HepG2 (cell line): ENCODE measurements at regions not wholly inside any gene's neighbourhood (a gene's known extent, or its start where the extent isn't known, plus 50 kb on each side); places are given as distances from the start of the nearest gene placed in this dataset.

Experiments
- ATAC-seq: fragments of 200-7000 bp; cut with Tn5 transposase; 3 replicates; pipeline ENCODE4 v1.9.1; 2020; ENCODE audit warnings: mild to moderate bottlenecking, moderate library complexity
- BruUV-seq: library from RNA; stranded (reverse); fragments of 400-500 nt; replicated peaks from 2 replicates; lab custom pipeline; 2021; lab: Mats Ljungman, UMichigan
- CTCF ChIA-PET: fragments of 300-600 bp; formaldehyde crosslinking; extraction: SDS; loops from one replicate; lab custom pipeline; 2021; ENCODE audit warnings: low total read pairs, inconsistent platforms, low intra/inter-chr PET ratio; lab: Yijun Ruan, JAX
- POLR2A ChIA-PET: fragments of 350-600 bp; sonication (Branson Sonifier 250); formaldehyde crosslinking; loops from one replicate; lab custom pipeline; 2020; ENCODE audit warnings: antibody characterized with exemption, inconsistent platforms; lab: Yijun Ruan, JAX
- DNase-seq: peaks from one replicate; pipeline ENCODE4 v3.0.0-alpha.2; 2015; ENCODE audit warnings: low spot score
- FAIRE-seq: peaks from 3 replicates; lab custom pipeline; 2011; peaks lifted over from hg19 to GRCh38; lab: Jason Lieb, UNC
- H2AFZ ChIP-seq: one replicate; pipeline ENCODE4 v1.6.1; 2011; ENCODE audit warnings: low read length, inconsistent platforms
- H3K27ac ChIP-seq: fragments of 300-600 bp; 3 replicates; pipeline ENCODE4 v1.8.0; 2011; ENCODE audit warnings: mixed run types, mild to moderate bottlenecking, mixed read lengths, low read length, inconsistent platforms; ENCODE audit not compliant: insufficient read depth; ENCODE audit errors: extremely low read length
- H3K27me3 ChIP-seq, 2 experiments: fragments of 200-600 bp in 1 of 2; 2 replicates in 1 of 2; 3 replicates in 1 of 2; pipeline versions ENCODE4 v1.6.0 to v1.8.0; 2011; ENCODE audit warnings: low read length in 2 of 2, mild to moderate bottlenecking in 2 of 2, moderate library complexity in 2 of 2, inconsistent platforms in 1 of 2; ENCODE audit not compliant: insufficient read depth in 2 of 2, control insufficient read depth in 1 of 2
- H3K36me3 ChIP-seq, 2 experiments: fragments of 200-600 bp in 1 of 2; replicated peaks in 1 of 2; 2 replicates in 1 of 2; 3 replicates in 1 of 2; pipeline versions ENCODE4 v1.5.1 to v1.8.0; 2011; ENCODE audit warnings: low read length in 2 of 2, inconsistent platforms in 1 of 2; ENCODE audit not compliant: insufficient read depth in 2 of 2, control insufficient read depth in 1 of 2
- H3K4me1 ChIP-seq: 2 replicates; pipeline ENCODE4 v1.5.1; 2012; ENCODE audit warnings: low read length, inconsistent platforms; ENCODE audit not compliant: insufficient read depth
- H3K4me2 ChIP-seq: 2 replicates; pipeline ENCODE4 v1.6.0; 2011; ENCODE audit warnings: low read depth, low read length, inconsistent platforms
- H3K4me3 ChIP-seq, 3 experiments: fragments of 200-600 bp in 1 of 3; sonication (generic), shearing (Covaris generic) in 1 of 3; replicated peaks in 1 of 3; 2 replicates each; pipeline ENCODE4 v1.5.1; 2011 to 2016; ENCODE audit warnings: low read length in 3 of 3, inconsistent platforms in 2 of 3, low read depth in 2 of 3, mild to moderate bottlenecking in 2 of 3, control low read depth in 1 of 3, mixed read lengths in 1 of 3; ENCODE audit not compliant: insufficient read depth in 1 of 3
- H3K79me2 ChIP-seq: one replicate; pipeline ENCODE4 v1.6.1; 2011; ENCODE audit warnings: low read length, inconsistent platforms; ENCODE audit not compliant: insufficient read depth
- H3K9ac ChIP-seq: 2 replicates; pipeline ENCODE4 v1.6.0; 2011; ENCODE audit warnings: mild to moderate bottlenecking, low read depth, low read length, inconsistent platforms; ENCODE audit not compliant: insufficient read depth
- H3K9me3 ChIP-seq: 2 replicates; pipeline ENCODE4 v1.5.1; 2012; ENCODE audit warnings: mild to moderate bottlenecking, low read length
- H4K20me1 ChIP-seq: 2 replicates; pipeline ENCODE4 v1.6.0; 2011; ENCODE audit warnings: inconsistent platforms, mild to moderate bottlenecking, low read length, moderate library complexity; ENCODE audit not compliant: insufficient read depth
- EZH2 ChIP-seq: conservative IDR thresholded peaks from 2 replicates; pipeline ENCODE4 v1.6.1; 2012; ENCODE audit warnings: mild to moderate bottlenecking, low read depth, low read length, moderate library complexity
- IRF2 ChIP-seq: IDR thresholded peaks from 2 replicates; pipeline ENCODE4 v1.6.1; 2018; ENCODE audit warnings: missing genetic modification reagents, missing compliant biosample characterization
- KLF15 ChIP-seq: sonication (generic); formaldehyde crosslinking; IDR thresholded peaks from 2 replicates; pipeline ENCODE4 v1.8.1; 2023; ENCODE audit warnings: borderline replicate concordance, mild to moderate bottlenecking, inconsistent platforms, missing genetic modification reagents, mixed read lengths
- NCOR1 ChIP-seq: fragments of 200-600 bp; sonication (generic); IDR thresholded peaks from 2 replicates; pipeline ENCODE4 v1.7.0; 2017; ENCODE audit warnings: antibody characterized with exemption, low read length, borderline replicate concordance
- SIN3B ChIP-seq: fragments of 150-350 bp; IDR thresholded peaks from 2 replicates; pipeline ENCODE4 v1.6.1; 2014; ENCODE audit warnings: low read length
- ZNF101 ChIP-seq: sonication (generic); formaldehyde crosslinking; IDR thresholded peaks from 2 replicates; pipeline ENCODE4 v1.4.0; 2020; ENCODE audit warnings: mild to moderate bottlenecking, low read depth, missing genetic modification reagents, borderline replicate concordance
- ZNF616 ChIP-seq: sonication (generic); formaldehyde crosslinking; IDR thresholded peaks from 2 replicates; pipeline ENCODE4 v1.5.0; 2020; ENCODE audit warnings: low read depth, mild to moderate bottlenecking, missing genetic modification reagents
- ZNF710 ChIP-seq: sonication (generic); formaldehyde crosslinking; IDR thresholded peaks from 2 replicates; pipeline ENCODE4 v1.5.0; 2020; ENCODE audit warnings: mild to moderate bottlenecking, missing genetic modification reagents, borderline replicate concordance
- WGBS: methylation state at CpG from one replicate; pipeline ENCODE4 v1.1.6; 2017; ENCODE audit warnings: low lambda C conversion rate; 5-methylcytosine and 5-hydroxymethylcytosine counted together
- in situ Hi-C: cut with HindIII; loops from 2 replicates; pipeline ENCODE4 v1.10.0; 2017; ENCODE audit warnings: low pct_unique_long_range_greater_than_20kb; ENCODE audit not compliant: extremely low pct_ligation_motif_present
- intact Hi-C: fragments of 100-400 bp; cut with micrococcal nuclease; formaldehyde crosslinking; loops from one replicate; pipeline ENCODE4 v1.10.0; 2022; ENCODE audit not compliant: unreplicated experiment
- TF ChIP-seq, protein P1 (sequence below): sonication (generic); formaldehyde crosslinking; IDR thresholded peaks from 2 replicates; pipeline ENCODE4 v1.4.0; 2020; ENCODE audit warnings: mild to moderate bottlenecking, missing genetic modification reagents
- TF ChIP-seq, protein P2 (sequence below): sonication (generic); formaldehyde crosslinking; IDR thresholded peaks from 2 replicates; pipeline ENCODE4 v1.4.0; 2020; ENCODE audit warnings: missing genetic modification reagents

DNA sequence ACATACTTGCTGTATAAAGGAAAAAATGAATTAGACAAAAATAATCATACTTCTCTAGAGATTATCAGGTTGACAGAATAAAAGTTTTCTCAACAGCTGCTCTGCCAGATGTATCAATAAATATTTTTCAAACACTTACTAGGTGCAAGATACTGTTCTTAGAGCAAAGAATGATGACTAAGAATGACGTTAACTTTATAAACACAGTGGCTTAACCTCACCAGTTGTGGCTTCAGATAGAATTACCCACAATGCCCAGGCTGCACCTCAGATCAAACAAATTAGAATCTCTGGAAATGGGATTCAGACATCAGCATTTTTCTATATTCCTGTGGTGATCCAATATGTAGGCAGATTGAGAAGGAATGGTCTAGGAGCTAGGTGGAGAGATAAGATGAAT, 422.4 kb upstream of the ATP11B start:
- H4K20me1 ChIP-seq, result no peaks in the 10 kb centered on the region
- intact Hi-C loops, result no loop called here
- DNase-seq, result no peak
- H3K36me3 ChIP-seq, result no peaks in the 10 kb centered on the region
- in situ Hi-C loops, result no loop called here
- H3K9ac ChIP-seq, result no peak overlapping the region
- H3K27me3 ChIP-seq, result no peaks in the 10 kb centered on the region; a peak in 1 of 5 replicates
- no peak overlapping the region for H3K4me3 ChIP-seq
- no peak overlapping the region for H2AFZ ChIP-seq
- 0% methylated on average over 1 of the region's 1 CpG for WGBS
- H3K27ac ChIP-seq, result no peak overlapping the region
- H3K9me3 ChIP-seq, result no peaks in the 10 kb centered on the region
- ATAC-seq, result no peak
- H3K79me2 ChIP-seq, result no peaks in the 10 kb centered on the region
- FAIRE-seq, result no peak
- H3K4me1 ChIP-seq, result no peaks in the 10 kb centered on the region
- no peak overlapping the region for H3K4me2 ChIP-seq
- TF ChIP-seq ZNF710 (CRISPR knock-in tag) (no peak), IRF2 (CRISPR knock-in tag) (no peak), EZH2 (no peak), SIN3B (no peak), ZNF616 (CRISPR knock-in tag) (no peak), NCOR1 (no peak), KLF15 (CRISPR knock-in tag) (no peak), ZNF101 (CRISPR knock-in tag) (no peak)
- TF ChIP-seq, protein P1, sequence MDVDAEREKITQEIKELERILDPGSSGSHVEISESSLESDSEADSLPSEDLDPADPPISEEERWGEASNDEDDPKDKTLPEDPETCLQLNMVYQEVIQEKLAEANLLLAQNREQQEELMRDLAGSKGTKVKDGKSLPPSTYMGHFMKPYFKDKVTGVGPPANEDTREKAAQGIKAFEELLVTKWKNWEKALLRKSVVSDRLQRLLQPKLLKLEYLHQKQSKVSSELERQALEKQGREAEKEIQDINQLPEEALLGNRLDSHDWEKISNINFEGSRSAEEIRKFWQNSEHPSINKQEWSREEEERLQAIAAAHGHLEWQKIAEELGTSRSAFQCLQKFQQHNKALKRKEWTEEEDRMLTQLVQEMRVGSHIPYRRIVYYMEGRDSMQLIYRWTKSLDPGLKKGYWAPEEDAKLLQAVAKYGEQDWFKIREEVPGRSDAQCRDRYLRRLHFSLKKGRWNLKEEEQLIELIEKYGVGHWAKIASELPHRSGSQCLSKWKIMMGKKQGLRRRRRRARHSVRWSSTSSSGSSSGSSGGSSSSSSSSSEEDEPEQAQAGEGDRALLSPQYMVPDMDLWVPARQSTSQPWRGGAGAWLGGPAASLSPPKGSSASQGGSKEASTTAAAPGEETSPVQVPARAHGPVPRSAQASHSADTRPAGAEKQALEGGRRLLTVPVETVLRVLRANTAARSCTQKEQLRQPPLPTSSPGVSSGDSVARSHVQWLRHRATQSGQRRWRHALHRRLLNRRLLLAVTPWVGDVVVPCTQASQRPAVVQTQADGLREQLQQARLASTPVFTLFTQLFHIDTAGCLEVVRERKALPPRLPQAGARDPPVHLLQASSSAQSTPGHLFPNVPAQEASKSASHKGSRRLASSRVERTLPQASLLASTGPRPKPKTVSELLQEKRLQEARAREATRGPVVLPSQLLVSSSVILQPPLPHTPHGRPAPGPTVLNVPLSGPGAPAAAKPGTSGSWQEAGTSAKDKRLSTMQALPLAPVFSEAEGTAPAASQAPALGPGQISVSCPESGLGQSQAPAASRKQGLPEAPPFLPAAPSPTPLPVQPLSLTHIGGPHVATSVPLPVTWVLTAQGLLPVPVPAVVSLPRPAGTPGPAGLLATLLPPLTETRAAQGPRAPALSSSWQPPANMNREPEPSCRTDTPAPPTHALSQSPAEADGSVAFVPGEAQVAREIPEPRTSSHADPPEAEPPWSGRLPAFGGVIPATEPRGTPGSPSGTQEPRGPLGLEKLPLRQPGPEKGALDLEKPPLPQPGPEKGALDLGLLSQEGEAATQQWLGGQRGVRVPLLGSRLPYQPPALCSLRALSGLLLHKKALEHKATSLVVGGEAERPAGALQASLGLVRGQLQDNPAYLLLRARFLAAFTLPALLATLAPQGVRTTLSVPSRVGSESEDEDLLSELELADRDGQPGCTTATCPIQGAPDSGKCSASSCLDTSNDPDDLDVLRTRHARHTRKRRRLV, result no peak
- TF ChIP-seq, protein P2, sequence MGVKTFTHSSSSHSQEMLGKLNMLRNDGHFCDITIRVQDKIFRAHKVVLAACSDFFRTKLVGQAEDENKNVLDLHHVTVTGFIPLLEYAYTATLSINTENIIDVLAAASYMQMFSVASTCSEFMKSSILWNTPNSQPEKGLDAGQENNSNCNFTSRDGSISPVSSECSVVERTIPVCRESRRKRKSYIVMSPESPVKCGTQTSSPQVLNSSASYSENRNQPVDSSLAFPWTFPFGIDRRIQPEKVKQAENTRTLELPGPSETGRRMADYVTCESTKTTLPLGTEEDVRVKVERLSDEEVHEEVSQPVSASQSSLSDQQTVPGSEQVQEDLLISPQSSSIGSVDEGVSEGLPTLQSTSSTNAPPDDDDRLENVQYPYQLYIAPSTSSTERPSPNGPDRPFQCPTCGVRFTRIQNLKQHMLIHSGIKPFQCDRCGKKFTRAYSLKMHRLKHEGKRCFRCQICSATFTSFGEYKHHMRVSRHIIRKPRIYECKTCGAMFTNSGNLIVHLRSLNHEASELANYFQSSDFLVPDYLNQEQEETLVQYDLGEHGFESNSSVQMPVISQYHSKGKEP (CRISPR knock-in tag), result no peak
- BruUV-seq, result no TSS peak
- ChIA-PET POLR2A (no interaction called here), CTCF (no interaction called here)
